Astrocyte (in vitro differentiated cells and primary cell): ENCODE measurements at regions not wholly inside any gene's neighbourhood (a gene's known extent, or its start where the extent isn't known, plus 50 kb on each side); places are given as distances from the start of the nearest gene placed in this dataset.

Experiments used
- CTCF ChIP-seq: IDR thresholded peaks from 2 replicates; pipeline ENCODE4 v1.5.1; 2011; ENCODE audit warnings: low read depth, mild to moderate bottlenecking, inconsistent platforms, low read length, moderate library complexity; ENCODE audit not compliant: insufficient read depth
- EZH2 ChIP-seq: IDR thresholded peaks from 2 replicates; pipeline ENCODE4 v1.6.1; 2012; ENCODE audit warnings: mild to moderate bottlenecking, low read length, inconsistent platforms; ENCODE audit not compliant: insufficient read depth

- no peak for TF ChIP-seq CTCF
- no peak for TF ChIP-seq EZH2
These were observed 343.2 kb upstream of the KLF3 start for GRCh38 chr4:38320833-38321232.
